Superior temporal gyrus (tissue), 1 donor: ENCODE measurements at regions not wholly inside any gene's neighbourhood (a gene's known extent, or its start where the extent isn't known, plus 50 kb on each side); places are given as distances from the start of the nearest gene placed in this dataset.

ENCODE experiments used
- DNase-seq: peaks from one replicate; pipeline ENCODE4 v3.0.0-alpha.2; 2016; ENCODE audit errors: extremely low spot score

DNA sequence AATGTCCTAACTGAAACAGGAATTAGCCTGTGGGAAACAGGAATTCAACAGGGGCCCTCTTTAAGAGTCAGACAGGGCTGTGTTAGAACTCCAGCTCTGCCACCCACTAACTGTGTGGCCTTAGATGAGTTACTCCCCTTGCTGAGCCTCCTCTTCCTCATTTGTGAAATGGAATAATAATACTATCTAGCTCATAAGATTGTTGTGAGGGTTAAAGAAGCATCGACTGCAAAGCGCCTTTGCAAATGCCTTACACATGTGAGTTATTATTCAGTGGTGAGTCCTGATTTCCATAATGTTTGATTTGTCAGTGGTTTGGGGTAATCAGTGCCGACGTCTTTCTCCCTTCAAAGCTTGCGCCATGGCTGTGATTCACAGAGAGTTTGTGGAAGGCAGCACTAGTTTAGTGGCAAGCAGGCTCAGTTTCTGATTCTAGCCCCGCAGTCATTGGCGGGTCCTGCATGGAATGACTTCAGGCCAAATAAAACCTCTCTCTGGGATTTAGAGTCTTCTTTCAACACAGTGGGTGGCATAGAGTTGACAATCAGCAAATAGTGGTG, 388.5 kb downstream of the PLPP3 start:
- no peak for DNase-seq

DNA sequence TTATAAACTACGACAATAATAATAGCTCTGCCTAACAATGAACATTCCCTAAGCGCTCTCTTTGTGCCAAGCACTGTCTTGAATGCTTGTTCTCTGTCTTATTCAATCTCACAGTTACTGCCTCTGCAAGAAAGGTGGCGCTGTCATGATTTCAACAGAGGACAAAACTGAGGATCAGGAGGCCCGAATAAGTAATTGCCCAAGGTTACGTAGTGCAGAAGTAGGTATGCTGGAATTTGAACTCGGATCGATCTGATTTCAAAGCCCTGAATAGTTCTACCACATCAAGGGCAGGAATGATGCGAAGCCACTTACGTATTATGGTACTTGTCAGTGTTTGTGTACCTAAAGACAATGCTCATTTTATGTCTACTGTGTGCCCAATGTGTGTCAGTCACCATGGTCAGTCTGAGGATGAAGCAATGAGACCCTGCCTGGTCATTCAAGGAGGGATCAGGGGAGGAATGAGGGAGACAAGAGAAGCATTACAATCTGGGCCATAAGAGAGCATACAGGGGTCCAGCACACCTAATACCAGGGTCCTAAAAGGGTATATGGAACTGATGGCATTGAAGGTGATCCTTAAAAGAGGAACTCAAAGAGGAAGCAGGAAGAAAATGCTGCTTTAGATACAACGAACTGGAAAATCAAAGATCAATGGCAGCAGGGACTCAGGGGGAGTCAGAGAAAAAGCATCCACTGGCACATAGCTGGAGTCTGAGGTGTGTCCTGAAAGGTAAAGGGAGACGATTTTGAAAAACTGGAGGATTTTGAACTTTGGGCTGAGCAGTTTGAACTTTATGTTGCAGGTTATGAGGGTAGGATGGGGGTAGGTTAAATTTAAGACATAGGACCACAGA, 389.2 kb downstream of the PLPP3 start:
- DNase-seq, result peak; percentile 41

DNA sequence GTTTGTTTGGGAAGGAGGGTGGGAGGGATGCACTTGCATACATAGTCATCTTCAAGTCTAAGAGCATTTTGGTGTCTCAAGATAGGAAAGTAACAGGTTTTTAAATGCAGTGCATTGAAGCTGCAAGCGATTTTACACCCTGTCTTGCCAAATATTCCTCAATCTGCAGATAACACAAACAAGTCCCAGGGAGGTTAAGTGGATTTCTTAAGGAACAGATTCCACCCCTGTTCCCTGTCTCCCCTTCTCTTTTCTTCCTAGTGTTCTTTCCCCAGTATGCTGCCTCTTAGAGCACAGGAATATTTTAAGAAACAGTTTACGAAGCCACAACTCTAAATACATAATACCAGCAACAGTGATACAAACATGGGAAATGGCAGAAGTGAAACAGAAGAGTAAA, 389.9 kb downstream of the PLPP3 start:
- no peak for DNase-seq

DNA sequence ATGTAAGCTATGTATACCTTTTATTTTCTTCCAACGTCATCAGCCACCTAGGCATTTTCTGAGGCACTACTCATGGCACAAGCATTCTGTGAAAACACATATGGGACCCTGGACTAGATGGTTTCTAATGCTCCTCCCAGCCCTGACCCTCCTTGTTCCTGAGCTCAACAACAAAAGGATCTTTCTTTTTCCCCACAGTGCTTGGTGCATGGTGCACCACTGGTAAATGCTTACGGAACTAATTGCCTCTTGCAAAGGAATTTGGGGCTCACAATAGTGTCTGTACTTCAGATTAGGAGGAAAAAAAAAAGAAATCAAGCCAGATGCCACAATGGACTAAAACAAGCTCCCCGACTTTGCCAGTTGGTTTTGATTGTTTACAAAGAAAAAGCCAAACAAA, 390.5 kb downstream of the PLPP3 start:
- no peak for DNase-seq

DNA sequence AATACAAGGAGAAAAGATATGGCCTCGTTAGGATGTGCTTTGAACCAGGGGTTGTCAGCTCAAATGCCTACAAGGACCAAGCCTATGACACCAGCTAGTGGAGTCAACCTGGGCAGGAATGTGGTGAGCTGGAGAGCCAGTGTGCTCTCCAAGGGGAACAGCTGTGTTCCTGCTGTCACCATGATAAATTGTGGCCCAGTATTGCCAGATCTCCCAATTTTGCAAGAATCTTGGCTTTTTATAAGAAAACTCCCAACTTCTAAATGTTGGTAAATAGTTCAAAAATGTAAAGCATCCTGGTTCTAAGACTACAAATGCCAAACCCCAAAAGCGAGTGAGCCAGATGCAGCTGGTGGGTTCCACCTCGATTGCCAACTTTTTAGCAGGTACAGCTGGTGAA, 391.1 kb downstream of the PLPP3 start:
- no peak for DNase-seq

DNA sequence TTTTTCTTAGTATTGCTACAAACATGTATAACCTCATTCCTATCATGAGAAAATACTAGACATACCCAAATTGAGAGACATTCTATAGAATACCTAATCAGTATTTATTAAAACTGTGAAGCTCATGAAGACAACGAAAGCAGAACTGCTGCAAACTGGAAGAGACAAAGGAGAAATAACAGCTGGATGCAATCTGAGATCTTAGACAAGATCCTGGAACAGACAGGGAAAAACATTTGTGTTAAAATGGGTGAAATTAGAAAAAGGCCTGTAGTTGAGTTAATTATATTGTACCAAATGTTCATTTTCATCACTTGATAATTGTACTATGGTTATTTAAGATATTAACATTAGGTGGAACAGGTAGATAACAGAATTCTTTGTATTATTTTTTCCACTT, 392.0 kb downstream of the PLPP3 start:
- DNase-seq, result no peak

DNA sequence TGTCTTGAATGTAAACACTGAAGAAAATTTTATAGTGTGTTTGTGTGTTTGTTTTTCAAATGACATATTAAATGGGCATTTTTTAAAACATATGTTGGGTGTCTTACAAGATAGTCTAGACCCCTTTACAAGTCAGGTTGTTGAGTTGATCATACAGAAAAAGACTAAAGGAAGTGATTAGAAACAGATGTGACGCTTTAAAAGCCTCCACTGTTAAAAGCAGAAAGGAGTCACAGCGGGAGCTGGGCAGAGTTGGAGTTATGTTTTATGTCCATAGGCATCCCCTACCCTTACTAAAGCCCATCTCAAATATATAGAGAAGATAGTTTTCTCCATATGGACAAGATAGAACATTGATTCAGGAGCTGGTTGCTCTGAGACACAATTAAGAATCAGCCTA, 393.9 kb downstream of the PLPP3 start:
- DNase-seq, result no peak

DNA sequence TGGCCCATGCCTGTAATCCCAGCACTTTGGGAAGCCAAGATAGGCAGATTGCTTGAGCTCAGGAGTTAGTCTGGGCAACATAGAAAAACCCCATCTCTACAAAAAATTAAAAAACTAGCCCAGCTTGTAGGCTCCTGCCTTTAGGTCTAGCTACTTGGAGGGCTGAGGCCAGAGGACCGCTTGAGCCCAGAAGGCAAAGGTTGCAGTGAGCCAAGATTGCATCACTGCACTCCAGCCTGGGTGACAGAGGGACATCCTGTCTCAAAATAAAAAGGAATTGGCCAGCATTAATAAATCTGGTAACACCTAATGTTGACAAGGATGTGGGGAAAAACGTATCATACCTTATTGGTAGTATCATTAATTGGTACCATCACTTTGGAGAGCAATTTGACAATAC, 396.2 kb downstream of the PLPP3 start:
- no peak for DNase-seq

DNA sequence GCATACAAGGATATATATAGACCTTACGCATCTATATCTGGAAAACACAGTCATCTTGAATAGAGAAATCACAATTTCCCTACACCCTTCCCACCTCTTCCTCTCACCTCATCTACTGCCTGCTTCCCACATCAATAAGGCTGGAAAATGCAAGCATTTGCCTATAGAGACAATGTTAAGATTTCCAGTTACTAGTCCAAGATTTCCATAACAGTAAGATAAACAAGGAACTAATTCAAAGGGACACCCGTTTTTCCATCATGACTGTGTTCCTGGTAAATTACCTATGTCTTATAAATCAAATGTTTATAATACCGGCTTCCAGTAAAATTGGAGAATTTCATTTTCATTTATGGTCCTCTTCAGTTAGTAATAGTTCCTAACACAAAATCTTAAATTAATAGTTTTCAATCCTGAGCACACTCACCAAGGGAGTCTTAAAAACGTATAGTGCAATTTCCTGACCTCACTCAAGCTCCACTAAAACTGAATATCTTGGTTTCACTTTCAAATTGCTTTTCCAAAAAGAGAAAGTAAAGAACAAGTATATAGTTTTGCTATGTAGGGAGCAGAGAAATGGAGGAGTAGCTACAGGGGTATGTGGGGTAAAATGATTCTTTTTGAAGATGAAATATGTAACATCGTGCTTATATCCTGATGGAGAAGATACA, 398.7 kb downstream of the PLPP3 start:
- no peak for DNase-seq

DNA sequence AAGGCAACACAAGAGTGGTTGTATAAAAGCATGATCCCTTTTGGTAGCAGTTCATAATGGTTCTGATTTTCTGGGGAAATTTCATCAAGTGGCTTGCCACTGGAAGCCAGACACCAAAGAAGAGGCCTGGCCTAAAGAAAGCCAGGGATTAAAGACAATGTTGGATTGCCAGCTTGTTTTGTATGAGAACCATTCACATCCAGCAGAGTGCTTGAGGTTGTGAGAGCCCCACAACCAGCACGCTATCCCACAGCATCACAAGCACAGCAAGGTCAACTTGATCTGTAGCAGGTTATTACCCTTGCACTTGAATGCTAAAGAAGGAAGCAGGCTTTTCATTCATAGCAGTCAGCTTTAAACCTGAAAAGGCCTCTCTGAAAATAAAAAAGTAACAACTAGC, 399.8 kb downstream of the PLPP3 start:
- DNase-seq, result no peak

DNA sequence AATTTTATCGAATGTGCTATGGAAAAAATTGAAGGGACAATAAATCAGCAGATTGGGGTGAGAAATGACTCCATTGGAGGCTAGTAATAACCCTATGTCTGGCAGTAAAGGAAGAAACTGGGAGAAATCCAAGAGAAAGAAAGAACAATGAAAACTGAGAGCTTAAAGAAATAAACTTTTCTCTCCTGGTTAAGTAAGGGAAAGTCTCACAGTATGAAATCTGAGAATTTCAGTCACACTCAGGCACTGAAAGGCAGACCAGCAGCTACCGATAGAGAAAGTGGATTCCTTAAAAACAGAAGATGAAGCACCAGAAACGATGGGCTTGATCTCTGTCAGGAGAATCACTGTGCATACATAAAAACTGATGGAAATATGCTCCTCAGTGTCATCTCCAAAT, 404.2 kb downstream of the PLPP3 start:
- no peak for DNase-seq

DNA sequence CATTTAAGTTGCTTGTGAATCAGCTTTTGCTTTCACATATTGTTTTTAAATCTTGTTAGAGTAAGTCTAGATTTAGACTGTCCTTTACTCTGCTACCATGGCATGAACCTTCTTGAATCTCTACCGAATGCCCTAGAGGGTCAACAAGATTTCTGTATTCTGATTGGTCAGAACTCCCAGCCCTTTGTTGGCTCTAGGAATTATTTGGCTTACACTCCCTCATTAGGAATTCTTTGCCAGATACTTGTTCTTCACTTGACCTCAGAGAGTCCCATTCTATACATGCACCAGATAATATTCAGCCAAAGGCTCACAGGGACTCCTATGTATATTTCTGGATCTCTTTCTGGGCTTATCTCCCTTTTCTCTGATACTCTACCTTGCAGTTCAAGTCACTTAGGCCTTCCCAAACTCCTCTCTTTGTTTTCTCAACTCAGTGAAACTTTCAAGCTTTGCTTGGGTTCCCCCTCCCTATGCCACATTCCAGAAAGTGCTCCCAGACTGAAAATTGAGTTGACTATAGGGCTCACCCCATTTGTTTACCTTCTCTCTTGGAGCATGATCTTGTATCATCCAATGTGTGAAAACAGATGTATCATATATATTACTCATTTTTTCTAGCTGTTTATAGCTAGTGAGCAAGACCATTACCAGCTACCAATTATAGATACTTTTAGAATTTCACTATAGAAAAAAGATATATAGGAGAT, 405.0 kb downstream of the PLPP3 start:
- DNase-seq, result no peak

DNA sequence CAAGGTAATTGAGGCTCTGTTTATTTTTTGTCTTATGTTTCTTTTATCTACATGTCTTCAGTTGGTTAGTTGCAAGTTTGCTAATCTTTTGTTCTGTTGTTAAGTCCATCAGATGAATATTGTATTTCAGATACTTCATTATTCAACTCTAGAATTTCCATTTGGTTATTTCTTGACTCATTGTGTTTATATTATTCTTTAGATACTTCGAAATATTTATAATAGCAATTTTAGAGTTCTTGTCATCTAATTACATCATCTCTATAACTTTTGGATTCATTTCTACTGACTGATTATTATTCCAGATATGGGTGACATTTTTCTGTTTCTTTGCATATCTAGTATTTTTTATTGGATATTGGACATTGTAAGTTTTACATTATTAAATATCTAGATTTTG, 405.6 kb downstream of the PLPP3 start:
- DNase-seq, result no peak

DNA sequence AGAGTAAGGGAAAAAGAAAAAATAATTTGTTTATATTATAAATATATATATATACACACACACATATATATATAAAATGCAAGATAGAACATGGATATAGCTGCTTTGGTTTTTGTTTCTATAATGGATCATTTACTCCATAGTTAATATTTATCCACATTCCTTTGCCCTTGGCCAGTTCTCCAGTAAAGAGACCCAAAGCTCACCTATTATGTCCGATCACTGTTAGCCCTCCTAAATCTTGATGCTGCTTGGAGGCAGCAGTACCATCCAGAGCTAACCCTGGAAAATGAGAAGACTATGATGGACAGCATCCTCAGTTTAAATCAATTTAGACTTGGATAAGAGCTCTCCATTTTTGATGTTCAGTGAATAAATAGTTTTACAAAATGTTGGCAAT, 407.7 kb downstream of the PLPP3 start:
- no peak for DNase-seq

DNA sequence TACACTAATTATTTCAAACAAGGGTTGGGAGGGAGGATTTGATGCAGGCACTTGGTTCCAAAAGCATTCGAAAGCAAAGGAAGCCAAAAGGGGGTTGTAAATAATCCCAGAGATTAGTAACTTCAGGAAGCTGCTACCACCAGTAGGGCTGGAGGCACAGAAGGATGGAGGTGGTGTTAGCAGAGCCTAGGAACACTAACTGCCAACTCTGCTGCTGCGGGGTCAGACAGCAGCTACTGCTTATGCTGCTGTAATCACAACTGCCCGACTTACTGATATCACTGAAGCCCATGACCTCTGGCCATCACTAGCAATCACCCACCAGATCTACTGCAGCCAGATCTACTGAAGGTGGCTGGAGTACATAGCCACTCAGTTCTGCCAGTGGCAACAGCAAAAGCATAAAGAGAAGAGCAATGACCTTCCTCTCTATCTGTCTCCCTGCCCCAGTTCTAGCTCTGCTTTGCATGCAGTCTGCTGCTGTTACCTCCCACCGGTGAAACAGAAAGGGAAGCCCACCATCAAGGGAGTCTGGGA, 408.5 kb downstream of the PLPP3 start:
- DNase-seq, result no peak

DNA sequence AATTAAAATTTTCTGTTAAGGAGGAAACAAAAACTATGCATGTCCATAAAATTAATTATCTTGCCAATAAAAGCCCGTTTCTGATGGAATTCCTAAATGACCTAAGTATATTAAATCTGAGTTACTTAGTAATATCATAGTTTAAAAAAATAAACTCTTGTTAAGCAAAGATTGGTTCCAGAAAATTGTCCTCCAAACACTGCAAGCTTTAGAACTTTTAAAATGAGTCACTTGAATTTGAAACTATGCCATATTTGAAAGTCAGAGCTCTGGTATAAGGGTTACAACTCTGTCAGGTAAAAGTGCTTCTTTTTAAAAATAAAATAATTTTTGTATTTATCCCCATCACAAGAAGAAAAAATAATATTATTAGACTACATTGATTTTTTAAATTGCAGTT, 409.5 kb downstream of the PLPP3 start:
- no peak for DNase-seq

DNA sequence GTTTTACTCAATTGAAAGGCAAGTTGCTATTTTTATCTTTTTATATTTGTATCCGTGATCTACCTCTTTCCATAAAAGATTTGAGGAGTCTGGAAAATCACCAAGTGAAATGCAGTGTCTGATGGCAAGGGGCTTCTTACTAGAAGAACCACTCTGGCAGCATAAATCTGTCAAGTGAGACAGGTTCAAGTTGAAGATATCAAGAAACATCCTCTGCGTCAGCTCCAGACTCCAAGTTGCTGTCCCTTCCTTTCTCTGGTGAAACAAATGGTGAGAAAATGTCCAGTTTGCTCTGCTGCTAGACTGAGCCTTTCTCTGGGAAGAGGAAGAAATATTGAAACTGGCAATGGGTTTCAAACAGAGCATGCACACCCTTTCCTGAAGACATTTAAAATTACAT, 411.2 kb downstream of the PLPP3 start:
- DNase-seq, result no peak

DNA sequence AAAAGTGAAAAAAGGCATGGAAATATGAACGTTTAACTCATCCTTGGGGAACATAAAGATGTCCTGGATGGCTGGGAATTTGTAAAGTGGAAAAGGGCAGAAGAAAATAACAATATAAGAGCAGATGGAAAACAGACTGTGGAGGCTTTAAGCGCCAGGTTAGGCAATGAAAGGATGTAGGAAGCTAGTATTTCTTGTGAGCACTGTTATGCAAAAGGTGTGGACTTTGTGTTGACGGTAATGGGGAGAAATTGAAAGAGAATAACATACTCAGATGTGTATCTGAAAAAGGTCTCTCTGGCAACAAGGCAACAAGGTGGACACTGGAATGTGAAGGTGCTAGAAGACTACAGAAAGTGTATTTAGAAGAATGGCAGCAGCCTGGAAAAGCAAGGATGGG, 411.8 kb downstream of the PLPP3 start:
- no peak for DNase-seq

DNA sequence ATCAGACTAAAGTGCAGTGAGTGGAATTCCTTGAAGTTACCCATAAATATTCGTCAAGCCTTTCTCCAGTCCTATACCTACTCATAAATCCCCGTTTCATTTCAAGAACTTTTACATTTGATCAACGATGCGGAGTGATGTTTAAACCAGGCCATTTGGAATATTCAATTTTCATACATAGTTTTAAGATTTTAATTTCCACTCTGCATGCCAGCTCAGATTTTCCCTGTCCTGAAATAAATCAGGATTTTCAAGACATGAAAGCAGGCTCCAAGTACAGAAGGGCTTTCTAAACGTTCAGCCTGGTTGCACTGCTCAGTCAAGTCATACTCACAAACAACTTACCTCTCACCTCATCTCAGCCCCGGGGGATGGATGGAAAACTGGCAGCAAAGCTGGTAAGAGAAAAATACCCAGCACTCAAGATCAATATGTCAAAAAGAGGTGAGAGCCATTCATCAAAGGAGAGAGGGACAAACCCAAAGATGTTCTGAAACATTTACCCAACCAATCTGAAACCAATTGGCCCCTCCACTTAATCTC, 418.5 kb downstream of the PLPP3 start:
- DNase-seq, result no peak

DNA sequence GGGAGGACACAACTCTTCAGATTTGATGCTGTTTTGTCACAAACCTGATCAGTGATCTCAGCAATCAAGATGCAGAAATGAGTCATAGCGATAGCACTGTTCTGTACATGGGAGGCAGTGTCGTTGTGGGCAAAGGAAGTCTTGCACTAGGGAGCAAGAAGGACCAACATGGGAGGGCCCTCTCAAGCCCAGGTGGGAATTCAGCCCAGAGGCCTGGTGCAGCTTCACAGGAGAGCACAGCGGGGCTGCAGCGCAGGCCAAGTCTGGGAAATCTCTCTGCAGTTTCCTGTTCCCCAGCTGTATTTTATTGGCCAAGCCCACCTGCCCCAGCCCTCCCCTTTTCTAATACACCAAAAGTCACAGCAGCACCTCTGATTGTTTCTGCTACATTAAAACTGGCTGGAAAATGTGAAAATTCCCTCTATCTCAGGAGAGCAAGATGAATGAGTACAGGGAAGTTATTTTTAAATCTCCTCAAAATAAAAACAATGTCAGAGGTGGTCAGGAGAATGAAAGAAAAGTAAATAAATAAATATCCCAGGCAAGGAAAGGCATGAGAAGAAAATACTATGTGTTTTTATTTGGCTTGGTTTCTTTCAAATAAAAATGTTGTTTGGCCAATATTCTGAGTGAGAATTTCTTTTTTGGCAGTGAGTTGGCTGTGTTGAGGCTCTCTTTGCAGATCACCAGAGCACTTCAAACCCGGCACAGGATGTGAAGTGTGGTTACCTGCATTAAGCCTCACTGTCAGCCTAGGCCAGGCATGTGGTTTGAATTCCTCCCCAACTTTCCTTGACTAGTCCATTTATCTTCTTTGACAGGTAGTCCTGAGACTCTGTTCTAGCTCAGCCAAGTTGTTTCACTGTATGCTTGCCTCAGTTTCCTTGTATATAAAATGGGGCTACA, 422.1 kb downstream of the PLPP3 start:
- DNase-seq, result no peak

DNA sequence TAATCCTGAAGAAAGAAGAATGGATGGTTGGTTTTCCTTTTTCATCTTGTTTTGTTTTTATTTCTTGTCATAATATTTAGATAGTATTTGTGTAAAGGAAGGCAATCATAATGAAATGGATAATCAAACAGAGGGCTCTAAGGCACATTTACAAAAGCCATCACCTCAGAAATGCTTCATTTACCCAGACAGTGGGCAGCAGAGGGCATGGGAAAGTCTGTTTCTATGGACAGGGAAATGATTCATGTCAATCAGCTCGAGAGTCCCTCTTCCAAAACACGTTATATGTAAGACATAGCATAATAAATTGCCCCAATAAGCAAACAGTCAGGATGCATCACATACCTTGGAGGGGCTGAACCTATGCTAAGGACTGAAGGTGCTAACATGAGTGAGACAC, 426.1 kb downstream of the PLPP3 start:
- no peak for DNase-seq
